GM18519 (cell line): ENCODE measurements at regions not wholly inside any gene's neighbourhood (a gene's known extent, or its start where the extent isn't known, plus 50 kb on each side); places are given as distances from the start of the nearest gene placed in this dataset.
"Not testable (repeated sequence)": the region's sequence is repeated elsewhere in the genome, so short reads cannot be mapped to it uniquely, and the experiment has no call there.

Source experiments
- ATAC-seq: cut with Tn5 transposase; IDR thresholded peaks from one replicate; pipeline ENCODE4 v1.9.1; 2021; ENCODE audit warnings: mild to moderate bottlenecking, moderate library complexity; ENCODE audit not compliant: unreplicated experiment, low FRiP score

DNA sequence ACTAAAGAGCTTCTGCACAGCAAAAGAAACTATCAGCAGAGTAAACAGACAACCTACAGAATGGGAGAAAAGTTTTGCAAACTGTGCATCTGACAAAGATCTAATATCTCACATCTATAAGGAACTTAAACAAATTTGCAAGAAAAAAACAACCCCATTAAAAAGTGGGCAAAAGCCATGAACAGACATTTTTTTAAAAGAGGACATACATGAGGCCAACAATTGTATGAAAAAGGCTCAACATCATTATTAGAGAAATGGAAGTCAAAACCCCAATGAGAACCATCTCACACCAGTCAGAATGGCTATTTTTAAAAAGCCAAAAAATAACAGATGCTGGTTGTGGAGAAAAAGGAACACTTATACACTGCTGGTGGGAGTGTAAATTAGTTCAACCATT lies 483.8 kb downstream of the ADCYAP1 start:
- ATAC-seq: not testable (repeated sequence)

DNA sequence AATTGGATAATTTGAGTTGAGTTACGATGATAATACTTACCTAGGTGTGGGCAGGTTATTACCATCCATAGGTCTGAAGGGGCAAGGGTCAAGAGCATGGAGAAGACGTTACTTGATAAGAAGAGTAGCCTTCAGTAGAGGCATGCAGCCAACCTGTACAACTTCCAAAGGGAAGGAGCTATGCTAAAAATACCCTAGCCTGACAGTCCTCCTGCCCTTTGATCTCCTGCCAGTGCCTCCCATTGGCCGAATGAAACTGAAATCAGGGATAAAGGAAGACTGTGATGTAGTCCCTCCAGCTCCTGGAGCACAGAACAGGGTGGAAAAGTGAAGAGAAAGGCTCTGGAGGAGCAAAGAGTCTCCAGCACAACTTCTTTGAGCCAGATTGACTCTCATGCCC lies 487.4 kb downstream of the ADCYAP1 start:
- ATAC-seq: no peak

DNA sequence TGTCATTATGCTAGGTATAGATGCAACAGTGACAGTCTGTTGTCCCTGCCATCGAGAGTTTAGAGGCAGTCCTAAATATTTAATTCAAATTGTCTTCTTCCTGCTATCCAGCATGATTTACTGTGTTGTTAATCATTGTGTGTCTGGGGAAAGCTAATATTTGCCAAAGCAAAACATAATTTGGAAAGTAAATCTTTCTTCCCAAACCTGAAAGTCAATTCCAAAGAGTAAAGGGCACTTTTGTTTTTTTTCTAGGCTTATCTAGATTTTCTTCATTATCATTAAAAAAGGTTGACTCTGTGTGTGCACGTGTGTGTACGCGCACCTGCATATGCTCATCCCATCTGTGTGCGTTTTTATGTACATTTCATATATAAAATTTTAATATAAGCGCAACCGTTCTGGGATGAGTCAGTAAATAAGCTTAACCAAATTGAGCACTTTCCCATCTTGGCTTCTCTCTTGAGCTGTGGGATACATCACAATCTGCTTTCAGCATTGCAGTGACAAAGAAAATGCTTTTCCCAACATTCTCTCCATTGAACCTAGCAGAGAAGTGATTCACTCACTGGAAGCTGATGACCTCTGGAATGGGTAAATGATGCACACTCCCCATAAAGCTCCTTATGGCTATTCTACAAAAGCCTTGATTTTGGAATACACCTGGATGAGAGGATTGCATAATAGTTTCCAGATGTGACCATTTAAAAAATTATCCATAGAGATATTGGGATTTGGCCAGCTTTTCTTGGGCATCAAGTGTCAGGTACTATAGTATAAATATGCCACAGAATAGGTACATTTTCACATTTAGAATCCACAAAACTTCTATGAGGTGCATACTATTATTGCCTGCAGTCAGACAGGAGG lies 488.4 kb downstream of the ADCYAP1 start:
- no peak for ATAC-seq

DNA sequence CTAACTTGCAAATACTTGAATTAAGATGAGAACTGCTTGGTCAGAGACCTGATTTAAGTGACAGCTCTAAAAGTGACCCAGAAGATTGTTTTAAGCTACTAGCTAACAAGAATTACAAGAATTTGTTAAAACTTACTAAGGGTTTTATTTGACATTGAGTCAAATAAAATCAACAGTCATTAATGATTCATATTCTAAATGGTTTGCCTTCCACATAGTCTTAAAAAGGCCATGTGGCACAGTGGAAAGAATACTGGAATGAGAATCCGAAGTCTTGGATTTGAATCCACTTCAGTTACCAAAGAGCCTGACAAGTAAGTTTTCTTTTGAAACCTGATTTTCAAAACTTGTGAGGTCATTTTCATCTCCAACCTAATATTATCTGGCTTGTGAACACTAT lies 489.3 kb downstream of the ADCYAP1 start:
- no peak for ATAC-seq

DNA sequence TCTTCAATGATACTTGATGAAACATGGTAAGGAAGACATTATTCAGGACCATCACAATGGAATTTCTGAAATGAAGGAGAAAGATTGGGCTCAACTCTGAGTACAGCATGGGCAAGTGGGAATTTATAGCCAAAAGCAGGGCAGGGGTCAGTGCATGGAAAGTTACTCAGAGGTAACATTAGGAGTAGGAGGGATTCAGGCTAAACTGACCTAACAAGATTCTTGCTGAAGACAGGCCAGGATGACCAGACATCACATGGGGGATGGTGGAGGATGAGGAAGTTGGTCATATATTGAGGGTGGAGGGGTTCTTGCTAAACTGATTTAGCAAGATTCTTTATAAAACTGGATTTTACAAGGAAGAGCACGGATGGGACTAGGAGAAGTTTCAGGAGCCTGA lies 489.8 kb downstream of the ADCYAP1 start:
- no peak for ATAC-seq

DNA sequence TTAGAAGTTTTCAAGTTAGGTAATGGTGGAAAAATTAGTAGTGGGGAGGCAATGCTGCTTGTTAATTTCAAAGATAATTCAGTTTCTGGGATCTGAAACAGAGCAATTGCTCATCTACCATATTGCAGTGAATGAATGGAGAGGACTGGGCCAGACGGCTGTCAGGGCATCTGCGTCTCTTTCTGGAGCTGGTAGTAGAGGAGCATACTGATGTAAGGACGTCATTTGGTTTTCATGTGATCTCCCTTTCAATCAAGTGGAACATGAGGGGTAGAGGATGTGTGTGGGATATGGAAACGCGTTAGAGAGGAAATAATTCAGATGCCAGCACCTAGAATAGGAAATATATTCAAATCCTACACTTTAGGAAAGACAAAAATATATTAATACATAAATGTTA lies 490.3 kb downstream of the ADCYAP1 start:
- no peak for ATAC-seq

DNA sequence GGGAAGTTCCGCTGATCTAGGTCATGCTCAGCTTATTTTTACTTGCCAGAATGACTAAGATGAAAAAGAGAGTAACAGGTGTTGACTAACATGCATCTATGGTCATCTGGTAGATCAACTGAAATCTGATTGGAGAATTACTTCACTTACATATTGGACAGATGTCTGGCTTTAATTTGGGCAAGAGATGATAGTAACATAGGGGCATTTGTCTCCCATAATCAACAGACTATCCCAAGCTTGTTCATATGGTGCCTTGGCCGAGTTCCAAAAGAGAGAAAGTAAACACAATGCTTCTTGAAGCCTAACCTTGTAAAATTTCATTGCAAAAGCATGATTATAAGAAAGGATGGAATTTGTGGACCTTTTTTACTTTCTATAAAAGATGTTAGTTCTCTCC lies 503.7 kb downstream of the ADCYAP1 start:
- no peak for ATAC-seq

DNA sequence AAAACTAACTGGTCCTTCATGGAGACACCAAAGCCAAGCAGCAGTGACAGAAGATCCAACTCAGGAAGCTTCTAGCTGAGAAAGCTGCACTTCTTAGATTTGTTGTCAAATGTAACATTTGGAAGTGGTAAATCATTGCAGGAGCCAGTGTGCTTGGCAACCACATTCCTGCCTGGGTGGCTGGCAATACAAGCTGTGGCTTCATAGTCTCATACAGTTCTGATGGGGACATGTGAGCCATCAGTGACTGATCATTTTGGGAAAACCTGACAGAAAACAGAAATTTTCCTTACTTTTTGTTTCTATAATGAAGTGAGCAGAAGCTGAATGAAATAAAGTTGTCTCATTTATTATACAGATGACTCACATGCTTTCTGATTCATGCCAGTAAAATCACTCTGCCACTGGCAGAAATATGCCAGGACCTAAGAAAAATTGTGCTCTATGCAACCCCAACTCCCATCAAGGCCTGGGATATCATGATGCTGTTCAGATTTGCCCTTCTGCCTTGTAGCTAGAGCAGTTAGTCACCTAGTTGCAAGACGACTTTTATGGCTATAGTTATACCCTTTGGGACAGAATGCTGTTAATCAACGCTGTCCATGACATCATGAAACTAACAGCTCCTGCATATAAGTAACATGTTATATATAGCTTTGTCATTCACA lies 508.1 kb downstream of the ADCYAP1 start:
- no peak for ATAC-seq

DNA sequence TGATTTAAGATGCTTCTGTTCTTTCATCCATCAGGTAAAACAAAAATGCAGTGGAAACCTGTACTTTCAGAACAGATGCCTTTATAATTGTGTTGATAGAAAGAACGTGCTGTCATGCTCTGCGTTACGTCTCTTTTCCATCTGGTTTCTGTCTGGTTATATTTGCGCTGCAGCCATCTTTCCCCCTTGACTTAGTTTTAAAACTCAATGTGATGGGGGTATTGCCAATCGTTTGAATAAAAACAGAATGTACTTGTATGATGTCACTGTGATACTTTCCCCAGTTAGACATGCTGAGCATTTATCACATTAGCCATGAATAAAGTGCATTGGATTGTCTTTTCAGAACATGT lies 508.6 kb downstream of the ADCYAP1 start:
- no peak for ATAC-seq

DNA sequence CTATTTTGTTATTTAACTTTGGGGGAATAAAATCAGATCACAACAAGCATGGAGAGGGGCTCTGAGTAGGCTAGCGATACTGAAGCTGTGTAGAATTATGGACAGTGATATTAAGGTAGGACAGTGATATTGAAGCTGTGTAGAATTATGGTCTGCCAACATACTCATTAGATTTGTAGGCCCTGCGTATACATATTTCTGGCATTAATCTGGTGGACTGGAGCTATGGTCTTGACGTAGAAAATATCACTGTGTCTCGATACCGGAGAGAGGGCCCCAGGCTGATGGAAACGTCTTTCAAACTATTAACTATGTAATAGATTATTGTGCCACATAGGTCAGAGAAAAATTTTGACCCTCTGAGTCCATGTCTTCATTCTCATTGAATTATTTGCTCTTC lies 511.4 kb downstream of the ADCYAP1 start:
- ATAC-seq: no peak

DNA sequence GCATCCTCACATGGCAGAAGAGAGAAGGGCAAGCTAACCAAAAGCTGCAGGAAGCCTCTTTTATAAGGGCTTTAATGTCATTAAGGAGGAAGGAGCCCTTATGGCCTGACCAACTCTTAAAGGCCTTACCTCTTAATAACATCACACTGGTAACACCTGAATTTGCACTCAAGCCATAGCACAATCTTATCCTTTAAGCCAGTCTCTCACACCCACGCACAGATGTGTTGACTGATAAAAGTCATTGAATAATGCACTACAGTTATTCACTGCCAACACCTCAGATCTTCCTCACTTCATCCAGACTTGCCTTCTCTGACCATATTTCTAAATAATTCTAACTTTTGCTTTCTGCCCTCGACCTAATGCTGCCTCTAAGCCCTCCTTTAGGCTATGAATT lies 516.8 kb downstream of the ADCYAP1 start:
- no peak for ATAC-seq

DNA sequence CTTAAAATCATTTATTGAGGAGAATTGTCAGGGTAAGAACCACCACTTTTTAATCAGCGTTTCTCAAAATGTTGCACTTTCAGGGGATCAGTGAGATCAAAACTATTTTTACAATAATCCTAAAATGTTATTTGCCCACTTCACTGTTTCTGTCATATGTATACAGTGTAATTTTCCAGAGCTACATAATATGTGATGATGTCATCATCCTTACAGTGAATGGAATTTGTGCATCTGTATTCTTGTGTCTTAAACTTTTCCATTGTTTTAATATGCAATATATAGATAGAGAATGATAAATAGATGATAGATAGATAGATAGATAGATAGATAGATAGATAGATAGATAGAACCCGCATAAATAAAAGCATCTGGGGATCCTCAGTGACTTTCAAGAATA lies 518.0 kb downstream of the ADCYAP1 start:
- no peak for ATAC-seq

DNA sequence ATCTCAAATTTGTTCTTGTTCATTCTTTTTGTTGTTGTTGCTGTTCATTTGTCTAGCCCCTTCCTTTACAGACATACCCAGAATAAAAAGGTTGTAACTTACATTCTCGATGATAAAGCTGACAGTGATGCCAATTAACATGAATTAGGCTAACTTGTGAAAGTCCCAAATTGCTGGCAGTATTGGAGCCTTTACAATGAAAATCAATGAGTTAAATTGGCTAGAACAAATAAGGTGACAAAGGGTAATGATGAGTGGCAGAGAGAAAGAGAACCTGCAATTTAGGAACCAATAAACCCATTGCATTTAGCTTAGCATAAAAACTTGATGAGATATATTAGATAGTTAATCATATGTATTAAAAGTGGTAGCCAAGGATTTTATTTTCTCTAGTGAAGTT lies 521.0 kb downstream of the ADCYAP1 start:
- ATAC-seq: no peak

DNA sequence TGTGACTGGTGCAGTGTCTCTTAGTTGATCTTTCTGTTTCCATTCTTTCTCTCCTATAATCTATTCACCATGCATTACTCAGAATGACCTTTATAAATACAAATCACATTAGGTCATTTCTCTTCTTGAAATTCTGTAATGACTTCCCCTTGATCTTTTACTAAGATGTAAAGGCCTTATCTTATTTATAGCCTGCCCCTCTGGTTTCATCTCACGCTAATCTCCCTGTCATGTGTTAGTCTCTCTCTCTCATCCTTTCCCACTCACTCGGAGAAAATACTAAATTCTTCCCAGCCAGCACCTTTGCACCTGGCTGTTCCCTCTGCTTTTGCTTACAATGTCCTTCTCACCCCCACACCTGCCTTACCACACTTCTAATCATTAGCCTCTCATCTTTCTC lies 530.8 kb downstream of the ADCYAP1 start:
- no peak for ATAC-seq

DNA sequence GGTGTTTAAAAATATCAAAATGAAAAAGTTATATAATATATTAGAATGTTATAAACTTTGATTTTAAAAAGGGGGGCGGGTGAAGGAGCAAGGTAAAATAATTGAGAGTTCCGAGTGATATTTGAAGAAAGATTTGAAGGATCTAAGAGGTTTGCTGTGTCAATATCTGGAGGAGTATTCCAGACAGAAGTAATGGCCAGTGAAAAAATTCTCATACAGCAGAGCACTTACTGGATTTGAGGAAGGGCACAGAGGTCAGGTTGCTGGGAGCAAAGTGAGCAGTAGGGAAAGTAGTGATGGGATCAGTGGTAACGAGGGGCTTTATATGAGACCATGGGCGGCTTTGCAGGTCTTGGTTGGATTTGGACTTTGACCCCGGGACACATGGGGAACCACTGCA lies 531.5 kb downstream of the ADCYAP1 start:
- ATAC-seq: no peak

DNA sequence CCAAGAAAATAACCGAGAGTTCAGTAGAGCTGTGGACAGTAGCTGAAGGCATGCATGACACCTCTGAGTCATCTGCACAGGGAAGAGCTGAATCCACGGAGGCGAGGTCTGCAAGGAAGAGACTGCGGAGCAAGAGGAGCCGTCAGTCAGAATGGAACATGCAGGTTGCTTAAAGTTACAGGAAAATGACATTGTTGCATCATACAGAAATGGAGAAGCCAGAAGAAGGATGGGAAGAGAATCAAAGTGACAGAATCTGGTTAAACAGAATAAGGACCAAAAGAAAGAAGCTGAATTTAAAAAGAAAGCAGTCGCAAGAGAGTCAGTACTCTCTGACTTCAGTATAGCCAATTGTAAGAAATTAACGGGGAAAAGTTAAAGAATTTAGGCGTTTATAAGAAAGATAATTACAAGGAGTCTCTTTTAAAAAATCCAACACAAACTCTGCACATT lies 533.8 kb downstream of the ADCYAP1 start:
- ATAC-seq: no peak

DNA sequence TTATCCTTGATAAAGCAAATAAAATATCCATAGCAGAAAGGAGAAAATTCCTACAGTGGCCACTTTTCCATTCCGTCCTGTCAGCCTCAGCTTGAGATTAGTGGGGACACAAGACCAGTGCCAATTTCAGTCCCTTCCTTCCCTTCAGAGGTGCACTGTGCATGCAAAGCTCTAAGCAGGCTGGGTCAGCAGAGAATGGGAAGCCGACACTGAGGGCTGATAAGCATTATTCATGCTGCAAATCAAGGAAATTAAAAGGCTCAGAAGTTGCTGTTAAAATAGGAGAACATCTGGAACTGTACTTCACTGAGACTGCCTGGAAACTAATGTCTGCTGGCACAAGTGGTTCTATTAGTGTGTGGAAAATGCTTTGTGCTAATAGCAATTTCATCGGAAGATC lies 534.3 kb downstream of the ADCYAP1 start:
- no peak for ATAC-seq

DNA sequence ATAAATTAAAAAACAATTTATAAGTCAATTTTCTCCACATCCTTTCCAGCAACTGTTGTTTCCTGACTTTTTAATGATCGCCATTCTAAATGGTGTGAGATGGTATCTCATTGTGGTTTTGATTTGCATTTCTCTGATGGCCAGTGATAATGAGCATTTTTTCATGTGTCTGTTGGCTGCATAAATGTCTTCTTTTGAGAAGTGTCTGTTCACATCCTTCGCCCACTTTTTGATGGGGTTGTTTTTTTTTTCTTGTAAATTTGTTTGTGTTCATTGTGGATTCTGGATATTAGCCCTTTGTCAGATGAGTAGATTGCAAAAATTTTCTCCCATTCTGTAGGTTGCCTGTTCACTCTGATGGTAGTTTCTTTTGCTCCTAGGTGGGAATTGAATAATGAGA lies 539.4 kb downstream of the ADCYAP1 start:
- ATAC-seq: not testable (repeated sequence)

DNA sequence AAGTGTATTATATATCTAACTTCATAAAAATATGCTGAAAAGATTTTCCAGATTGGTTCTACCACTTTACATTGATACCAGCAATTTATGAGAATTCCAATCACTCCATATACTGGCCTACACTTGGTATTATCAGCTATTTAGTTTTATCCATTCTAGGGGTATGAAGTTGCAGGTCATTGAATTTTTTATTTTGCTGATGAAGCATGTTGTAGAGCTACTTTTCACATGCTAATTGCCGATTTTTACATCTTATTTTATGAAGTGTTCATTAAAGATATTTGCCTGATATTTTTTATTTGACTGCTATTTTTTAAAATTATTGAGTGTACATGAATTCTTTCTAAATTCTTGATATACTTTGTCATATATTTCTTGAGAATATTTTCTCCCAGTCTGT lies 542.1 kb downstream of the ADCYAP1 start:
- no peak for ATAC-seq

DNA sequence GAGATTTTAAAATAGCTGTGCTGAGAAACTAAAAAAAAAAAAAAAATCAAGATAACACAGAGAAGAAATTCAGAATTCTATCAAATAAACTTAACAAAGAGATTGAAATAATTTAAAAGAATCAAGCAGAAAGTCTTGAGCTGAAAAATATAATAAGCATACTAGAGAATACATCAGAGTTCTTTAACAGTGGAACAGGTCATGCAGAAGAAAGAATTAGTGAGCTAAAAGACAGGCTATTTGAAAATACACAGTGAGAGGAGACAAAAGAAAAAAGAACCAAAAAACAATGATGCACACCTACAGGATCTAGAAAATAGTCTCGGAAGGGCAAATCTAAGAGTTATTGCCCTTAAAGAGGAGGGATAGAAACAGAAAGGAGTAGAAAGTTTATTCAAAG lies 548.1 kb downstream of the ADCYAP1 start:
- ATAC-seq: no peak

DNA sequence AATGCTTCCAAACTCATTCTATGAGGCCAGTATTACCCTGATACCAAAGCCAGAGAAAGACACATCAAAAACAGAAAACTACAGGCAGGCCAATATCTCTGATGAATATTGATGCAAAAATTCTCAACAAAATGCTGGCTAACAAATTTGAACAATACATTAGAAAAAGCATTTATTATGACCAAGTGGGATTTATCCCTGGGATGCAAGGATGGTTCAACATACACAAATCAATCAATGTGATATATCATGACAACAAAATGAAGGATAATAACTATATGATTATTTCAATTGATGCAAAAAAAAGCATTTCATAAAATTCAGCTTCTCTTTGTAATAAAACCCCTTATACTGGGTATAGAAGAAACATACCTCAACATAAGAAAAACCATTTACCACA lies 550.9 kb downstream of the ADCYAP1 start:
- no peak for ATAC-seq

DNA sequence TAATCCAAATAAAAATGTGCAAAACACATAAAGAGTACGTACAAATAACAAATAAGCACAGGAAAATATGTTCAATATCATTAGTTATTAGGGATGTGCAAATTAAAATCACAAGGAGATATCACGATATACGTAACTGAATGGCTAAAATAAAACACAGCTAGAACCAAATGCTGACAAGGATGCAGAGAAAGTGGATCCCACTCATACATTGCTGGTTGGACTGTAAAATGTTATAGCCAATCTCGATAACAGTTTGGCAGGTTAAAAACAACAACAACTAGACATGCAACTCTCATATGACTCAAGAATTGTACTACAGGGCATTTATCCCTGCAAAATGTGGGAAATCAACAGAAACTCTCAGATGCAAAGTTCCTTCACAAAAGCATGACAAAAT lies 553.9 kb downstream of the ADCYAP1 start:
- no peak for ATAC-seq
